Ureter (tissue), 1 donor: ENCODE measurements at regions not wholly inside any gene's neighbourhood (a gene's known extent, or its start where the extent isn't known, plus 50 kb on each side); places are given as distances from the start of the nearest gene placed in this dataset.

ENCODE experiments used
- DNase-seq: peaks from one replicate; pipeline ENCODE4 v3.0.0-alpha.2; 2020; ENCODE audit warnings: low spot score
- donor health status: DM: yes; HTN: yes; CAD: no.

DNA sequence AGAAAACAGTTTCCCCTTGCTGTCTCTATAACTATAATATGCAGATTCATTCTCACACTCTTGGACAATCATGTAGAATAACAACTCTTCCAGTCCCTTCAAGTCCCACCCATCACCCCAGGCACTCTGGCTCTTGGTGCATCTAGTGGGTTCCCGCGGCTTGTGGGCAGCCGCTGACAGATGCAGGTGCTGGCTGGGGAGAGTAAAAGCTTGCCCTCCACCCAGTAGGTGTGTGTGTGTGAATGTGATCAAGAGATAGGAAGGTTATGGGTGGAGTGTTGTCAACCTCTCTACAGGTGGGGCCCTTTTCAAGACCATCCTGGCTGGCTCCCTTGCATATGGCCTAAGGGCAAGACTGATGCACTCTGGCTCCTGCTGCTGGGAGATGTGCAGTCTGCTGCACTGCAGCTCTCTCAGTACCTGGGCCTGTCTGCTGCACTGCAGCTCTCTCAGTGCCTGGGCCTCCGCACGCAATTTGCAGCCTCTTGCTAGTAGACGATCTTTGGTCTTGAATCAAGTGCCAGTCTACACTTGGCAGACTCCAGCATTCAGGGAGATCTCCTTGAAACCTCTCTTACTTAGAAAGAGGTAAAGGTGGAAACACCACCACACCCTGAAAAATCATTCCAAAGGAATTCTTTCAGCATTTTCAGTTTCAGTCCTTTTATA lies 189.7 kb upstream of the GDNF start:
- no peak for DNase-seq

DNA sequence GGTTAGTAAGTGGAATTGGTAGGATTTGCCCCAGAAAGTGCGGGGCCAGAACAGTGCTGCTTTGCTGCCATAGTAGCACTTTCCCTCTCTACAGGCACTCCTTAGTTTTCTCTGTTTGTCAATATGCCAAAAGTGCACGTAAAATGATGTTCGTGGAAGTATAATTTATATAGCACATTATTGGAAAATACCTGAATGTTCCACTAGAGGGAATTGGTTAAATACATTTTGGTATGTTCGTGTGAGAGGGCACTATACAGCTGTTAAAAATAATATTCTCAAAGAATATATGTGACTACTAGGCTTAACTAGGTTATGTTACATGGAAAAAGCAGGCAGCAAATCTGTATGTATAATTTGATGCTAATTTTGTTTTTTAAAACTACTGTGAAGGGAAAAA lies 184.0 kb upstream of the GDNF start:
- no peak for DNase-seq

DNA sequence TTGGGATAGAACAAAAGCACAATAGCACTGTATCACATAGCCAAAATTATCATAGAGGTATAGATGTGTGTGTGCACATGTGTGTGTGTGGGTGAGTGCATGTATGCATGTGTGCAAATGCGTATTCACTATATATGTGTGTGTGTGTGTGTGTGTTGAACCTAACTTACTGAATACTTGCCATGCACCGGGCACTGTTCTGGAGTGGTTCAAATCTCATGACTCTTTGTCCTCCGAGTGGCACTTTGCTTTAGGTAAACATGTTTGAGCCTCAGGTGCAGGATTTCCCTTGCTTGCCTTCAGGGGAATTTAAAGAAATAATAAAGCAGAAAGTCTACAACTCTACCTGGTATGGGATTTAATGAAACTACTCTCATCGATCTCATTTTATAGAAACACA lies 183.5 kb upstream of the GDNF start:
- DNase-seq = no peak

DNA sequence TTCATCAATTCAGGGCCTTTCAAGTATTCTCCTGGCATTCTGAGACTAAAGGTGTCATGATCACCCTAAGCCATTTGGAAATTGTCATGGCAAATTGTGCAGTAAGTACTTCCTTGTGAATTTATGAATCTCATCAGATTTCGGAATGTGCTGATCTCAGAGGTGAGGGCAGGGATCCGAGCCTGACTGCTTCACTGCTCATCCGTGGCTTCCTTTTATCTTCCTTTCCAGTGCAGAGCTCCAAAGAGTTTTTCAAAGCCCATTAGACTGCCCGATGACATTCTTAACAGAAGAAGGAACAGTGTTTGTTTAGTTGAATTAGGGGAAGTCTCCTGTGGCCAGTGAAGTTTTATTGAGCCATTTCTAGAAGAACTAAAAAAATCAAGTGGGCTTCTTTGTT lies 182.8 kb upstream of the GDNF start:
- DNase-seq = no peak

DNA sequence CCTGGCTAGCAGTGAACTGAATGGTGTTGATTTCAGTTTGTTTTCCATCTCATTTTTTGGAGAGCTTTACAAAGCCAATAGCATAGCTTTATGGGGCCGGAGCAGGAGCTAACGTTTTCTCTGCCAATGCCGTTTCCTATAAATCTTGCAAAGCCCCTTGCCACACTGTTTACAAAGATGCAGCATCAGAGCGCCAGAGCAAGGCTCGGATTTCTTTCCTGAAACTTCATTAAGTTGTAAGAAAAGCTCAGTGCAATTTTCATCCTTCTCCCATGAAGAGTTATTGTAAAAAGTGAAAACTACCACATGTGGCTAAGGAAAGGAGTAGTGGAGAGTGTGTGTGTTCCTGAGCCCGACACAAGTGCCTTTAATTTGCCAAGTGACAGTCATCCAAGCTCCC lies 178.2 kb upstream of the GDNF start:
- DNase-seq = no peak

DNA sequence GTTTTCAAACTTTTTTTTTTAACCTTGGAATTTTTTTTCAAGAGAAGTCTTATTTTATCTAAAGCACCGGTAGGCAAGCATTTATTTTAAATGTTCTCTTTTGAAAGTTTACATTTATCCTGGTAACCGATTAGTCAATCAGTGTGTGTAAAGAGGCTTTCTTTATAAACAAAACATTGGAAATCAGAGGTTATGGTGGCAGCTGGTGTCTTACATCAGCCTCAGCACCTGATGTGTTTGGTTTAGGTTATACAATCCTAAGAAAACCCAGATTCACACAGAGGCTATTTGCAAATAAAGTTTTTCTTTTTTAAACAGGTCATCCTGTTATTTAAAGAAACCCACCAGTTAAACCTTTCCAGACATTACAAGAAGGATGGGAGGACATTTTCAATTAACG lies 173.3 kb upstream of the GDNF start:
- no peak for DNase-seq

DNA sequence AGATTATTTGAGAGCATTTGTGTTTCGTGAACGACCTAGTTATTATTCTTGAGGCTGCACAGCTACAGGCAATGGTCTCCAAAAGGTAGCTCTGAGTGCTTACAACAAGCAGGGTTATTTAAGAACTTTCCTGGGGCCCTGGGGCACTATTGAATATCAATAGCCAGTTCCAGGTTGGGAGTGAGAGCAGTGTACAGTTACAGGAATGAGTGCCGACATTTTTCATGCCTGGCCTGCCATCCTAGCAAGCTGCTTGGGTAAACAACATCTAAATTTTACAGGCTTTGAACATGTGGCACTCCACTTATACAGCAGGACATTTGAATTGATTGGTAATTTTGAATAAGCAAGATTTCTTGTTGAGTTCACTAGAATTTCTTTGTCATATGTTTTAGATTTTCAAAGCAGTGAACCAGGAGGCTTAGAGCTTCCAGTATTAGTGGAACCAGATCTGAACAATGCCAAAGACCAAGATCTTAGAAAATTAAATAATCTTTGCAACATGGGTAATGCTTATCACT lies 171.9 kb upstream of the GDNF start:
- no peak for DNase-seq

DNA sequence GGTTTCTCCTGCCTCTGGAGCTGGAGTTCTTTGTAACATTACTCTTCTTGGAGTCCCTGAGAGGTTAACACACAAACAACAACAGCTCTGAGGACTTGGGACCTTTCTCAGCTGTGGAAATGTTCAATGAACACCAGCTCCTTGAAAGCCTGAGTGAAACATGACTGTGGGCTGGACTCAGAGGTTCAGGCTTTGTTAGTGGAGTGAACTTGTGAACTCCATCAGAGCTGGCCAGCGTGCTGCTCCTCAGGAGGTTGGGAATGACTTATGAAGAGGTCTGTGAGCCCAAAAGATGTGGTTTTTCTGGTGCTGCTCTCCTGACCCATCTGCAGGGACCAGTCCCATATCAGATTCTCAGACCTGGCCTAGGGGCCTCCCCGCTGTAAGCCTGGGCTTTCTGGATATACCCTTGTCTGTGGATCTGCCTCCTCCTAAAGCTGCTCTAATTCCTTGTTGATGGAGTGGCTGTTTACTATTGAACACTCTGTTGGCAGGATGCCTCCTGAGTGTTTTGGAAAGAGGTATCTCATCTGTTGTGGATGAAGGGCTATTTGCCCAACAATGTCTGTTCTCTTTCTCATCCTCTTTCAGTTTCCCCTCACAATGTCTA lies 170.0 kb upstream of the GDNF start:
- DNase-seq = no peak

DNA sequence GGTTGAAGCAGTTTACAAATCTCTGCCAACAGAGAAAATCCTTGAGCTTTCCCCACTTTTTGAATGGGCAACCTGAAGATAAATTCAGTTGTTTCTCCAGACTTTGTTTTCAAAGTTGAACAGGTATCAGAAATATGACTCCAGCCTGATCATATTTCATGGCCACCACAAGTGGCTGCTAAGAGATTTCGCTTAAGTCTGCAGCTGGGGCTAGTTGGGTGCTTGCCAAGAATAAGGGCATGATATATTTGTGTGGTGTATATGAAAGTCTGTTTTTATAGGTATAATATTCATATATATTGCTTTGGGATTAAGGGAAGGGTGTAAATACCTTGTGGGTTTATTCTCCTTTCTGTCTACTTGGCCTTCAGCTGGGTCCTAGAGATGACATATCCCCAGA lies 168.4 kb upstream of the GDNF start:
- DNase-seq = no peak

DNA sequence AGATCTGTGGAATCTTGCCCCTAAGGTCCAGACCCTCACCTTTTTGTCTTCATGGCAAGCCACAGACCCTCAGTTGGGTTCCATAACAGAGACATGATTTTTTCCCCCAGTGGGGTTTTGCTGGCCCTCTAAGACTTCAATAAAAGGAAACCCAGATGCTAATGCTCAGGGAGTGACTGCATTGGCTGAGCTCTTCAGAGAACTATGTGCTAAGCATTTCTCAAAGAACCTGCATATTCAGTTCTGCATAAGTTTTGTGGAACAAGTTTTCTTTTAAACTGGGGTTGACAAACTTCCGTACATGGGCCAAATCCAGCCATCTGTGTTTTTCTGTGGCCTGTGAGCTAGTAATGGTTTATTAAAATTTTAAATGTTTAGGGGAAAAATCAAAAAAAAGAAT lies 159.8 kb upstream of the GDNF start:
- DNase-seq = no peak

DNA sequence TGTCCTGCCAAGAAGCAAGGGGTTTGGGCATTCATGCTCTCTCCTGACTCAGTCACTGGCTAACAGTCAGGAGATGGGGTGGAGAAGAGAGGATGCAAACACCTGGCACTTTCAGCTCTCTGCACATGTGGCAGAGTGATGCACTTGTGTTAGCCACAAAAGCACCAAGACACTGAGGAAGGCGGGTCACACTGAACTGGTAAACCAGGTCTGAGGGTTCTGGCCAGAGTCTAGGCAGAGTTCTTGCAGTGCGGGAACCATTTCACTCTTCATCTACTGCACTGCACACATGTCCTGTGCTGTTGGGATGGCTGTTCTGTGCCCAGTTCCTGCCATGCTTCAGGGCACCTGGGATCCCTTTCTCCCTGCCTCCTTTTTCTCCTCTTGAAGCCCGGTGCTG lies 157.1 kb upstream of the GDNF start:
- no peak for DNase-seq

DNA sequence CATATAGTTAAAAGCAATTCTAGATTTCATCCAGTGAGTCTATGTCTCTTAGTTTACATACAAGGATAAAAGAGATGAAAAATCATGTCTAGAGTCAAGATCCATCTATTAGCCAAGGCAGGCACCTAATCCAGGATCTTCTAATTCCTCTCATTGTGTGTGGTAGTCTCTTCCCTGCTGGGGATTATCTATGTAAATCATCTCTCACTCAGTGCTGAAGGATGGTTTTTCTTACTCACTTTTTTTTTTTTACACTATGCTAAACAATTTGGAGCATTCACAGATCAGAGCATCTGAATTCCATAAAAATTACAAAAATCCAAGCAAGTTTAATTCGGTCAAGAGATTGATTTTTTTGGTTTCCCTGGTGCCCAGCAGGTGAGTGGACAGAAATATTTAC lies 154.9 kb upstream of the GDNF start:
- no peak for DNase-seq

DNA sequence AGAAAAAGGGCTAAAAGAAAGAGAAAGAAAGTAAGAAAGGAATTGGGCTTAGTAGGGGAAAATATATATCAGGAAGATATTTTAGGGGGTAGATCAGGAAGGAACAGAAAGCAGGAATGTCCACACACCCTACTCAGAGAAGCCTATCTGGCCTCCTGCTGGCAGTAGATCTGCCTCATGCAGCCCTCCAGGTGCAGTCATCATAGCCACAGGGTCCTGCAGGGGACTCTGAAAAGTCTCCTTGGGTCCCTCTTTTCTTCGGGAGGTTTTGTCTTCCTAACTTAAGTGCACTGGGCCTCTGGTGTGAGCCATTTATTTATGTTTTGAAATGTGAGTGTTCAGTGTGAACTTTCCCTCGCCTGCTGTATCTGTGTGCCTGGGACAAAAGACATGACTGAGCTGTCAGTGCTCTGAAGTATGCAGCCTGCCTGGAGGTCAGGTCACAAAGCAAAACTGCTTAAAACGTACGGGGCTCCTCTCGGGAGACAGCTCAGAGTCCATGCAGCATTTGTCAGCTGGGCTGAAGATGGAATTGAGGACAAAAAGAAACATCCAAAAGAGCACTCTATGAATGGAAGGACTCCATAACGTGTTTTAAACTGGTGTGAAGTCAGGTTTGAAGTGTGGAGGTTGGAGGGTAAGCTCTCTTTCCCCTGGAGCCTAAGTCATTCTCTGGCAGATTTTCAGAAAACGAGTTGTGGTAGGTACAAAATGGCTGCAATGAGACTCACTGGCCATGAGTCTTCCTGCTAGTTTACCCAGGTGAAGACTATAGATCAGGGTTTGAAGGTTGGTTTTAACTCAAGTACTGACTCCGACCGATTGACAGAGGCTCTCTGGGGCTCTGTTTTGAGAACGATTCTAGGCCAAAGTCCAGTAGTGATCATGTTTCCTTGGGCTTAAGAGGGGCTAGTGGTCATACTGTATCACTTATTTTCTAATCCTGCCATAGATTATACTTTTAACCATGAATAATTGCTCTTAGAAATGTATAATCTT lies 151.8 kb upstream of the GDNF start:
- DNase-seq = no peak

DNA sequence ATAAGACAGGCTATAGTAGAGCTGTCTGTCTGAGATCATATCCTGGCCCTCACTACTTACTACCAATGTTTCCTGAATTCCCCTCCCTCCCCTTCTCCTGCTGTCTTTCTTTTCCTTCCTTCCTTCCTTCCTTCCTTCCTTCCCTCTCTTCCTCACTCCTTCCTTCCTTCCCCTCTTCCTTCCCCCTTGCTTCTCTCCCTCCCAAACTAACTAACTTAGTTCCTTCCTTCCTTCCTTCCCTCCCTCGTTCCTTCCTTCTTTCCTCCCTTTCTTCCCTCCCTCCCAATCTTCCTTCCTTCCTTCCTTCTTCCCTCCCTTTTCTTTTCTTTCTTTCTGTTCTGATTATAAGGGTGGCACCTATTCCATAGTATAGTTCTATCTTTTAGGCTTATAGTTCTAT lies 150.0 kb upstream of the GDNF start:
- DNase-seq = no peak

DNA sequence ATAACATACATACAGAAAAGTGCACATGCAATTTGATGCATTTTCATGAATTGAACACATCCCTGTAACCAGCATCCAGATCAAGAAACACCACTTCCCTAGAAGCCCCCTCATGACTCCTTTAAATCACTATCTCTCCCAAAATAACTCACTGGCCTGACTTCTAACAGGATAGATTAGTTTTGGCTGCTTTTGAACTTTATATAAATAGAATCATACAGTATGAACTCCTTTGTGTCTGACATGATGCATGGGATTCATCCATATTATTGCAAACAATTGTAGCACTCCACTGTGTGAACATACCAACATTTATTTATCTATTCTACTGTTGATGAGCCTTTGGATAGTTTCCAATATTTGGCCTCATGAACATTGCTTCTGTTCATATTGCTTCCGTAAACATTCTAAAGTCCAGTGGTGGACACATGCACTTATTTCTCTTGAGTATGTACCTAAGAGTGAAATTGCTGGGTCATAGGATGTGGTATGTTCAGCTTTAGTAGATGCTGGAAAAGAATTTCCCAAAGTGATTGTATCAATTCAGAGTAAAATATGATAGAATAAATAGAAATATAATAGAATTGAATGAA lies 148.7 kb upstream of the GDNF start:
- DNase-seq = no peak

DNA sequence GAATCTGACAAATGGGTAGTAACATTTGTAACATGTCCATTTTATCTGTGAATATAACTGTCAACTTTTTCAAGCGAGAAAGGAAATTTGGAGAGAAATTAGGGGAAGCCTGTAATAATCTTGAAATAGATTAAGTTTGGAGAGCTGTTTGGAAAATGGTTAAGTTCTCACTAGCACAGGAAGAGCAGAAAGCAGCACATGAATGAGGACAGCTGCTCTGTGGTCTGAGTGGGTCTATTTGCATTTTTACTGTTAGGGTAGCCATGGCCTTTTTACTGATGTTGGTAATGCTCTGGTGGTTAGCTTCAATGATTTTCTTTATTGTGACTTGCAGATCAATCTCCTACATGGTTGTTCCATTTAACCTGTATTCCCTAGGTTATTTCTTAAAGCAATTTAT lies 144.5 kb upstream of the GDNF start:
- no peak for DNase-seq

DNA sequence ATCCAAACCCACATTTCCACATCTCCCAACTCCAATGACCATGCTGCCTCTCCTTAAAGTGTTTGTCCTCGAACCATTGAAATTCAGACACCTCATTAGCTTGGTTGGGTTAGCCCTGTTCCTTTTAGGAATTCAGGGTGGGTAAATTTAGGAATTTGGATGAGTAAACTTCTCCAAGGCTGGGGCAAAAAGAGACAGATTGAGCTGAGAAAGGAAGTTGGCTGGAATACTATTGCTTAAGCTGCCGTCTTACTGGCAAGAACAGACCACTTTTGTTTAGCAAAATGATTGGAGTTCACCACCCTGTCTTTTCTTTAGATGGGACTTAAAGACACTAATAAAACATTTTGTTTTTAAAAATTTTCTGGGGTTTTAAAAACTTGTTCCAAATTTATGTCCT lies 143.6 kb upstream of the GDNF start:
- DNase-seq = no peak

DNA sequence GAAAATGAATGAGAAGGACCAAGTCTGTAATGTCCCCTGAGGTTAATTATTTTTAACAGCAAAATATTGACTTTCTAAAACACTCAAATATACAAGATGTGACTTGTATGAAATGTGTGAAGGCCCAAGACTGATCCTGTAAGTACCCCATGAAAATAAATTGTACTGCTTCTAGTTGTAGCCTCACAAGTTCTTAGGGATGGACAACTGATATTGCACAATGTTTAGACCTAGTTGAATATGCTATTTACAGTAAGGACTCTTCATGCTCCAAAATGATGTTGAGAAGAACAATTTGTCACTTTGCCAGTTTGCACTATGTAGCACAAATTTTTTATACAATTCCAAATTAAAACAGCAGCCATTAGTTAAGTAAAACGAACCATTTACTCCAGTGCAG lies 139.7 kb upstream of the GDNF start:
- DNase-seq = no peak

DNA sequence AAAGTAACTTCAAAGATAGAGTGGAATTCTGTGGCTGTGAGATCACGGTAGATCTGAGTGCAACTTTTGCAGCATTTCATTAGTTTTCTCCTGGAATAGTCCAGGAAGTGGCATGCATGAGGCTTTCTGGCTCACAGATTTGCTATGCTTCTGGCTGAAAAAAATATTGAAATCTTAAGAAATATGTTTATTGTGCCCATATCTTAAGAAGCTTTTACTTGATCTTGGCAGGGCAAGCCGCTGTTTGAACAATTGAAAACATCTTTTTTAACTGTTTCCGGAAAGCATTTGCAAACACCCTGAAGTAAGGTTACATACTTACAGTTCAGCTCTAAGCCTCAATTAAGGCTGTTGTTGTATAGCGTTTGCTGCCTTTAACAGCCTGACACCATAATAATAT lies 135.7 kb upstream of the GDNF start:
- DNase-seq = no peak

DNA sequence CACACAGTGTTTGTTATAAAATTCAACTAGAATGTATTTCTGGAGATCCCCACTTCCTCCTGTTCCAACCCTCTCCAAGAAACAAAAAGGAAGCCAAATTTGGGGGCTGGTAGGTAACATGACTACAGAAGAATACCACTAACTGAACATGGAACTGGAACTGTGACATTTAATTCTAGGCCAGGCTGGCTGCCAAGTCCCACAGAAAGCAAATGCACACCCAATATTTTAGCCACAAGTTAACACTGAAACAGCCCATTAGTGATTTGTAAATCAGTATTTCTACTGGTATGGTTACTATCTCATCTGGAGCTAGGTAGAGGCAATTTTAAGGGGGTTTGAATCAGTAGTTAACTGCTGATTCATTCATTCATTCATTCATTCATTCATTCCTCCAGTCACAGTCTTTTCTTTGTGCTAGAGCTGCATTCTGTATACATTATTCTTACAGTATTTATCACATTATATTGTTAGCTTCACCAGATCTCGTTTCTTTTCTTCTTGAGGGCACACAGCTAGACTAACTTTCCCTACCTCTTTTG lies 131.7 kb upstream of the GDNF start:
- no peak for DNase-seq

DNA sequence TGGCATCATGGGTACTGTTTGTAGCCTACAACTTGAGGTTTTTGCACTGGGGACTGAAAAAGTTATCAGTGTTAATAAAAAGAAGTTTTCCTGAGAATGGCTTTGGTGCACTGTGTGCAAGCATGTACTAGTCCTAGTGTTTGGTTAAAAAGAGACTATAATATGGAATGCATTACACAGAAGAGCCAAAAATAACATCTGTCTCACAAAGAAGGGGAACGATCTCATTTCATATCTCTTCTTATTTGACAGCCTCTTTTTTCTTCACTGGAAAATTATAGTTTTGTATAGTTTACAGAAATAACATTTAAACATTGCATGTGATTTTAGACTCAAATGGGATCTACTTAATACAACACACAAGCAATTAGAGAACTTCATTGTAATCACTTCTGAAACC lies 127.0 kb upstream of the GDNF start:
- no peak for DNase-seq

DNA sequence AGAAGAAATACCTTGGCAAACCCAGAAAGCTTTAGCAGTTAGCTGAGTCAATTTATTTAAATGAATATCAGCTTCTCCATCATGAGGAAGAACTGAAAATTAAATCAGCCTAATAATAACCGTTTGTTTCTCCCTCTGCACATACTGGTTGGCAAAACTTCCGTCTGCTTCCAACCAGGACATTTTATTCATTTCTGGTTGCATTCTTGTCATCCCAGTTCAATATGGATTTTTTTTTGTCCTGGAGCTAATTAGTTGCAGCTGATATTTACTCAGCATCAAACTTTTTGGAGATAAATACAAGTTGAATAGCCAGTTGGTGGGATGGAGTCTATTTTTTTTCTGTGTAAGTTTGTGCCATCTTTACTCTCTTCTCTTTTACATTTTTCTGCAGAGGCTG lies 126.5 kb upstream of the GDNF start:
- DNase-seq = no peak
